ENCODE measurements at regions not wholly inside any gene's neighbourhood (a gene's known extent, or its start where the extent isn't known, plus 50 kb on each side); places are given as distances from the start of the nearest gene placed in this dataset.
A peak's percentile ranks its signal among the peaks of the same experiment; 100 is the strongest.

DNA sequence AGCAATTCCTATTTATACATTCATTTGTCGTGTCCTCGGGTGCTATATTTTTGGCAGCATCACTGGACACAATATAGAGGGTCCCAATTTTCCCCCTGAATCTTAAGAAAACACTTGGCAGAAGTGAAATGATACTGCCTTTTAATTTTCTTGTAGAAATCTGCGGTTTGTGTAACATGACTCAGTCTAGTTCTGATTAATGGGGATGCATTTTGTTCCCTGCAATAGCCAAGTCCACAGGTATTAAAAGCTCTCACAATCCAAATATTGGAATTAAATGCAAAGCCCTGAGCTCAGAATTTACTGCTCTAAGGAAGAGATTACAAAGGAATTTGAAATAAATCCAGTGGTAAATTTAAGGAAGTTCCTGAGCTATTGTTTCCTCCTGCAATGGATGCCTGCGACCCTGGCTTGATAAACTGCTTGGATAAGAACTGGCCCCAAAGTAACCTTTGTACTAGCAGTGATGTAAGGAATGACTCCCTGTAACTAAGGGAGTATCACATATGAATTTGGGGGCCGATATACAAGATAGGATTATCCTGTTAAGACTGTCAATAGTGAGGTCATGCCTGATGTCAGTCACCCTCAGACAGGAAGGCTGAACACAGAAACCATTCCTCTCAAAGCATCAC lies 349.7 kb upstream of the C1orf87 start:
- no peak overlapping the region for H3K4me3 ChIP-seq
- H3K9me3 ChIP-seq = peaks cover 0 to 14% (median 2%) of the 10 kb centered on the region in 12 donors
- no peak for DNase-seq
- H3K27me3 ChIP-seq = no peaks in the 10 kb centered on the region
- intact Hi-C loops (cut with DNase I) = loop anchor here in 2 of 10 donors (5.0 to 10.0 kb wide), 2 partner anchors 192 to 339 kb away; no protein-coding TSS in a partner anchor
- H3K4me1 ChIP-seq = peaks cover 0 to 4% (median 0%) of the 10 kb centered on the region in 12 donors
- H3K36me3 ChIP-seq = no peaks in the 10 kb centered on the region
- H3K27ac ChIP-seq = peak overlapping the region in 1 of 12 donors; percentile 11
- TF ChIP-seq, protein P1, sequence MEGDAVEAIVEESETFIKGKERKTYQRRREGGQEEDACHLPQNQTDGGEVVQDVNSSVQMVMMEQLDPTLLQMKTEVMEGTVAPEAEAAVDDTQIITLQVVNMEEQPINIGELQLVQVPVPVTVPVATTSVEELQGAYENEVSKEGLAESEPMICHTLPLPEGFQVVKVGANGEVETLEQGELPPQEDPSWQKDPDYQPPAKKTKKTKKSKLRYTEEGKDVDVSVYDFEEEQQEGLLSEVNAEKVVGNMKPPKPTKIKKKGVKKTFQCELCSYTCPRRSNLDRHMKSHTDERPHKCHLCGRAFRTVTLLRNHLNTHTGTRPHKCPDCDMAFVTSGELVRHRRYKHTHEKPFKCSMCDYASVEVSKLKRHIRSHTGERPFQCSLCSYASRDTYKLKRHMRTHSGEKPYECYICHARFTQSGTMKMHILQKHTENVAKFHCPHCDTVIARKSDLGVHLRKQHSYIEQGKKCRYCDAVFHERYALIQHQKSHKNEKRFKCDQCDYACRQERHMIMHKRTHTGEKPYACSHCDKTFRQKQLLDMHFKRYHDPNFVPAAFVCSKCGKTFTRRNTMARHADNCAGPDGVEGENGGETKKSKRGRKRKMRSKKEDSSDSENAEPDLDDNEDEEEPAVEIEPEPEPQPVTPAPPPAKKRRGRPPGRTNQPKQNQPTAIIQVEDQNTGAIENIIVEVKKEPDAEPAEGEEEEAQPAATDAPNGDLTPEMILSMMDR (IDR thresholded peaks at IDR 0.05) = no peak
- no peak for TF ChIP-seq POLR2A (IDR thresholded peaks at IDR 0.05)
- peak in 1 of 4 donors; percentile 69 for ATAC-seq
- WGBS, 4 donors = 39 to 57% (median 47%) methylated on average over 5 of the region's 5 CpGs

- H3K27me3 ChIP-seq = no peaks in the 10 kb centered on the region
- ATAC-seq (no peak), DNase-seq (no peak)
- intact Hi-C loops (cut with DNase I) = loop anchor here in 2 of 10 donors (5.0 to 10.0 kb wide), 2 partner anchors 193 to 340 kb away; no protein-coding TSS in a partner anchor
- WGBS, 4 donors = 77 to 89% (median 84%) methylated on average over 4 of the region's 4 CpGs
- H3K27ac ChIP-seq = no peak overlapping the region
- peaks cover 0 to 4% (median 0%) of the 10 kb centered on the region in 12 donors for H3K4me1 ChIP-seq
- H3K9me3 ChIP-seq = peaks cover 0 to 14% (median 2%) of the 10 kb centered on the region in 12 donors
- H3K36me3 ChIP-seq = no peaks in the 10 kb centered on the region
- no peak for TF ChIP-seq POLR2A (IDR thresholded peaks at IDR 0.05)
- H3K4me3 ChIP-seq = no peak overlapping the region
Observed at GRCh38 chr1:60421965-60422364, 348.4 kb upstream of the C1orf87 start.

GRCh38 chr1:60419023-60419422 lies 345.5 kb upstream of the C1orf87 start:
- Histone ChIP-seq H3K27ac (no peak overlapping the region), H3K36me3 (no peaks in the 10 kb centered on the region), H3K4me1 (peaks cover 0 to 4% (median 0%) of the 10 kb centered on the region in 12 donors), H3K27me3 (no peaks in the 10 kb centered on the region), H3K4me3 (no peak overlapping the region), H3K9me3 (peaks cover 0 to 14% (median 2%) of the 10 kb centered on the region in 12 donors)
- ATAC-seq (no peak), DNase-seq (no peak)
- intact Hi-C loops (cut with DNase I) = no loop called here
- WGBS, 4 donors = 91 to 99% (median 97%) methylated on average over 1 of the region's 1 CpG
- TF ChIP-seq, protein P1 (IDR thresholded peaks at IDR 0.05) = no peak
- TF ChIP-seq POLR2A (IDR thresholded peaks at IDR 0.05) = no peak

DNA sequence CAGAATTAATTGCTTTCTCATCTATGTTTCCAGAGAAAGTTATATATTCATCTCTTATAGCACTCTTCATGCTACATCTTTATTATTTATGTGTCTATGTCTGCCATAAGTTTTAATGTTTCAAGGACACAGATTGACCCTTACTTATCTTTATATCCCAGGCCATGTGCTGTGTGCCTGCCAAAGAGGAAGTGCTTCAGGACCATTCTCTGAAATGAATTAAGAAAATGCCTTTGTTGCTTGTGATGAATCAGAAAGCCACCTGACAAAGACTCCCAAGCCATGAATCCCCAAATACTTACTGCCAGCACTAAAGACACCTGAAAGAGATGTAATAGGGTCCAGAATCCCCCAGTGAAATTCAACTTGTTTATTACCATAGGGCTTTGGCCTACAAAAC lies 342.1 kb upstream of the C1orf87 start:
- Histone ChIP-seq H3K4me3 (no peak overlapping the region), H3K4me1 (no peaks in the 10 kb centered on the region), H3K9me3 (no peaks in the 10 kb centered on the region), H3K36me3 (no peaks in the 10 kb centered on the region), H3K27ac (no peak overlapping the region), H3K27me3 (no peaks in the 10 kb centered on the region)
- intact Hi-C loops (cut with DNase I) = no loop called here
- no peak for ATAC-seq
- no peak for DNase-seq
- TF ChIP-seq POLR2A (IDR thresholded peaks at IDR 0.05) = no peak
- TF ChIP-seq, protein P1 (IDR thresholded peaks at IDR 0.05) = no peak

DNA sequence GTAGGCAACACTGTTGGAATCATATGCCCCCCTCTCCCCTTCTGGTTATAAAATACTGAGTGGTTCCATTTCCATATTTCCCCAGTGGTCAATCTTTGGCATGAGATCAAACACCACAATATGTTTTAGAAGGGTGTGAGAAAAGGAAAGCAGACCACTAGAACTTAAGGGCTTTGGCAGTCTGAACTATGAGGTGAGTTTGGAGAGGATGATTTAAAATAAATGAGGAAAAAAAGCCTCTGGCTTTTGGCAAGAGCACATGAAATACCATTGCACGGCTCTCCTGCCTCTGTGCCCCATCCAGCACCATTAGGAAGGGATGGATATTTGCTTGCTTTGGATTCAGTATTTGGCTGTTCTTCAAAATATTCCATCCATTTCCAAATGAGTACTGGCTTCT lies 339.5 kb upstream of the C1orf87 start:
- ATAC-seq (no peak), DNase-seq (no peak)
- no peak for TF ChIP-seq POLR2A (IDR thresholded peaks at IDR 0.05)
- TF ChIP-seq, protein P1 (IDR thresholded peaks at IDR 0.05) = no peak
- Histone ChIP-seq H3K4me1 (no peaks in the 10 kb centered on the region), H3K36me3 (no peaks in the 10 kb centered on the region), H3K9me3 (no peaks in the 10 kb centered on the region), H3K4me3 (no peak overlapping the region), H3K27me3 (no peaks in the 10 kb centered on the region), H3K27ac (no peak overlapping the region)
- WGBS, 4 donors = 15 to 50% (median 48%) methylated on average over 1 of the region's 1 CpG
- intact Hi-C loops (cut with DNase I) = no loop called here
